GM10248 (cell line): ENCODE measurements at regions not wholly inside any gene's neighbourhood (a gene's known extent, or its start where the extent isn't known, plus 50 kb on each side); places are given as distances from the start of the nearest gene placed in this dataset.

ENCODE experiments used
- CTCF ChIA-PET: fragments of 300-600 bp; sonication (Branson Sonifier 250); formaldehyde crosslinking; extraction: SDS; loops from one replicate; lab custom pipeline; 2021; ENCODE audit warnings: antibody characterized with exemption; lab: Yijun Ruan, JAX
- POLR2A ChIA-PET: fragments of 350-650 bp; sonication (Branson Sonifier 250); formaldehyde crosslinking; extraction: SDS; loops from one replicate; lab custom pipeline; 2020; ENCODE audit warnings: antibody characterized with exemption; lab: Yijun Ruan, JAX
- DNase-seq: peaks from one replicate; pipeline ENCODE4 v3.0.0; 2012; ENCODE audit errors: extremely low spot score
- TF ChIP-seq, protein P1 (sequence below): IDR thresholded peaks from 2 replicates; pipeline ENCODE4 v1.5.1; 2012; ENCODE audit warnings: mild to moderate bottlenecking, low read depth; ENCODE audit errors: extremely low read depth, missing control alignments, control extremely low read depth

DNA sequence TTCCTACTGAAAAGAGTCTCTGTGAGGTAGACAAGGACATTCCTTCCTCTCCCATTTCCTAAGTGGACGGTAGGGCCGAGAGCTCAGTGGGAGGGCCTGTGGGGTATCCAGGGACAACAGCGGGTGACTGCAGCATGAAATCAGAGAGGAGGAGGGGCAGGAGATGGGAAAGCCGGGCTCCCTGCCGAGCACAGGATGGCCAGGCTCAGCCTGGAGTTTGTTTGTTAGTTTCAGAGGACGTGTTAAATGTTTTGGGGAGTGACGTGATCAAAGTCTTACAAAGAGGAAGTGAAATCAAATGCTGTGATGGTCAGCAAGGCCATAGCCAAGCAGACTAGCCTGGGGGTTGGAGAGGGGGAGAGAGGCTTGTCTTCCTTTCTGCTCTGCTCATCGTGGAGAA, 152.7 kb downstream of the ADAMTS15 start:
- POLR2A ChIA-PET = no interaction called here
- CTCF ChIA-PET = no interaction called here
- no peak for DNase-seq

DNA sequence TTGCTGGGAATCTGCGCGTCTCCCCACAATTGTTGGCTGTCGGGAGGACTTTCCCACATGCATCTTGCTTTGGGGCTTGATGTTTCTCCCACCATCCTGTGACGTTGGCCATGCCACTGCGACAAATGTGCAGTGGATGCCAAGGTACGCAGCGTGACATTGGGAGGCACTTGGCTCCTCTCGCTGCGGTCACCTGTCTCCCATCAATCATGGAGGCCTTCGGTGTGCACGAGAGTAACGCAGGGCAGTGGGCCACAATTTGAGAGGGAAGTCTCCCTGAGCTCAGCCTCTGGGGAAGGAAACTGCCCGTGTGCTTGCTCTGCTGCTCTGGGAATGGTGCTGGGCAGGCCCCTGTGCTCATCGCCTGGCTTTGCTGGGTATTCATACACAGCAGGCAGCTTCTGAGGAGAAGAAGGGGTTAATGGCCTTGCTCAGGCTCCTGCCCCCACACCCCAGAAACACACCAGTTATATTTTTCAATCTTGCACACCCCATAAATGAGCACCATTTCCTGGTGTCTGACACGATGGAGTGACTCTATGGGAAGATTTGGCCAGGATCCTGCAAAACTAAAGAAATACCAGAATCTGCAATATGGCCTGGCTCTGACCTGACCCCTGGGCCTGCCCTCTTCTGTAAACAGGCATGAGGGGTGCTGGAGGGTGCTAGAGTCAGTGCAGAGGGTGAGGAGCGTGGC, 153.5 kb downstream of the ADAMTS15 start:
- DNase-seq = no peak
- ChIA-PET POLR2A (no interaction called here), CTCF (no interaction called here)
- TF ChIP-seq, protein P1, sequence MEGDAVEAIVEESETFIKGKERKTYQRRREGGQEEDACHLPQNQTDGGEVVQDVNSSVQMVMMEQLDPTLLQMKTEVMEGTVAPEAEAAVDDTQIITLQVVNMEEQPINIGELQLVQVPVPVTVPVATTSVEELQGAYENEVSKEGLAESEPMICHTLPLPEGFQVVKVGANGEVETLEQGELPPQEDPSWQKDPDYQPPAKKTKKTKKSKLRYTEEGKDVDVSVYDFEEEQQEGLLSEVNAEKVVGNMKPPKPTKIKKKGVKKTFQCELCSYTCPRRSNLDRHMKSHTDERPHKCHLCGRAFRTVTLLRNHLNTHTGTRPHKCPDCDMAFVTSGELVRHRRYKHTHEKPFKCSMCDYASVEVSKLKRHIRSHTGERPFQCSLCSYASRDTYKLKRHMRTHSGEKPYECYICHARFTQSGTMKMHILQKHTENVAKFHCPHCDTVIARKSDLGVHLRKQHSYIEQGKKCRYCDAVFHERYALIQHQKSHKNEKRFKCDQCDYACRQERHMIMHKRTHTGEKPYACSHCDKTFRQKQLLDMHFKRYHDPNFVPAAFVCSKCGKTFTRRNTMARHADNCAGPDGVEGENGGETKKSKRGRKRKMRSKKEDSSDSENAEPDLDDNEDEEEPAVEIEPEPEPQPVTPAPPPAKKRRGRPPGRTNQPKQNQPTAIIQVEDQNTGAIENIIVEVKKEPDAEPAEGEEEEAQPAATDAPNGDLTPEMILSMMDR = no peak

More for the DNA sequence above, 152.7 kb downstream of the ADAMTS15 start:
- TF ChIP-seq, protein P1 = no peak

DNA sequence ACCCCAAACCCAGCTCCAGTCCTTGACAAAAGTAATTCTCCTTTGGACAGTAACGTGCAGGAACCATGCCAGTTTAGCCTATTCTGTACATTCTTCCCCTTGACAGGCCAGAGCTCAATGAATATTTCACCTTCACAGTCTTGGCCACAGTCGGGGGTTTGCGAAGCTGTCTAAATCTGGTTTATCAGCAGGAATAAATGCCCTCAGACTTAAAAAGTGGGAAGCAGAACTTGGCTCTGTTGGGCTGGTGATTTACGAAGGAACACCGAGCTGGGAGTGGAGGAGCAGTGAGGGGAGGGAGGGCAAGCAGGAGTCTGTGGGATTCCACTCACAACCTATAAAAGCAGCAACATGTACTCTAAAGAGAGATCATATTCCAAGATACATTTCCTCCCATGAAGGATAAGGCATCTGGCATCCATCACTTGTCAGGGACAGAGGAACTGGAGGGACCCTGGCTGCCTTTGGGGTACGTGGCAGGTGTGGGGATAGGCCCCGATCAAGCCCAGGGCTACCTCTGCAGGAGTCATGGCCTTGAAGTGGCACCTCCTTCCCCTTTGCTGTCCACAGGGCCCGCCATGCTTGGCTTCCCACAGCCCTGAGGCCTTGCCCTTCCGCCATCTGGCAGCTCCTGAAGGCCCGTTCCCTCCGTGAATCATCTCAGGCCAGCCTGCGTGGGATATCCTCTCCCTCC, 154.3 kb downstream of the ADAMTS15 start:
- ChIA-PET POLR2A (no interaction called here), CTCF (interaction anchor here (0.9 to 1.3 kb wide), 2 partner anchors 10 to 115 kb away, joined by 3 to 4 read pairs; no protein-coding TSS in a partner anchor)
- TF ChIP-seq, protein P1 = no peak
- no peak for DNase-seq

DNA sequence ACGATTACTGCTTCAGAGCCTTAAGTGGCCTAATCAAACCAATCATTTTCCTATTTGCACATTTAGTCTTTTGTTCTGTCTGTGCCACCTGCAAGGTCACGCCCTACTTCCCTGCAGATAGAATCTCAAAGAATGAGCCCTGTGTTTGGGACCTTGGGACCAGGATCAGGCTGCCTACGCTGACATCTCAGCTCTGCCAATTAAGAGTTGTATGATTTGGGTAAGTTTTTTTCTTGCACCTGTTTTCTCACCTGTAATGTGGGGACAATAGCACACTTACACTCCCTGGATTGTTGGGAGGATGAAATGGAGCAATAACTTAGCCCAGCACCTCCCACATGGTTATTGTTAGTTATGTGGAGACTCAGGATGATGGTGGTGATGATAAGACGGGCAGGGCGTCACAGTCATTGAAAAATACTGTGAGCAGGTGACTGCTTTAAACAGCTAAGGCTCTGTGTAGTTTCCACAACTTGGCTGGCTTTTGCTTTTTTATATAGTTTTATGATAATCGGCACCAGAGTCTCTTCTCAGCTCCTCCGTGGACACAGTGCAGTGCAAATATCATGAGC, 155.0 kb downstream of the ADAMTS15 start:
- POLR2A ChIA-PET = no interaction called here
- TF ChIP-seq, protein P1 = no peak
- no peak for DNase-seq
- CTCF ChIA-PET = interaction anchor here (0.9 to 1.3 kb wide), 2 partner anchors 10 to 115 kb away, joined by 3 to 4 read pairs; no protein-coding TSS in a partner anchor

DNA sequence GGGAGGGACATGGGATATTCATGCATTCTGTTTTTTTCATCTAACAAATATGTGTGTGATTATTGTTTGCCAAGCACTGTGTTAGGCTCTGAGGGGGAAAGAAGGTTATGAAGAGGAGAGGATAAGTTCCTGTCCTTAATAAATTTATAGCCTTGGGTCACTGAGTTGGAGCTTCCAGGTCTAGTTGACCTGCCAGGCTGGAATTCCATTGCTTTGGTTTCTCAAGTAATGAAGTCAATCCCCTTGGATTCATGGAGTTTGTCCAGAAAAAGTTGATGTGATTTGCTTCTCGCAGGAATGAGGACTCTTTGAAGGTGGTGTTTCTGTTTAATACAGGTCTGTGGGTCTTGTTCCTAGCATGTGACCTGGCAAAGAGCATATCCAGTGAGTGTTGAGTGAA, 156.2 kb downstream of the ADAMTS15 start:
- TF ChIP-seq, protein P1 = no peak
- ChIA-PET POLR2A (no interaction called here), CTCF (no interaction called here)
- no peak for DNase-seq

DNA sequence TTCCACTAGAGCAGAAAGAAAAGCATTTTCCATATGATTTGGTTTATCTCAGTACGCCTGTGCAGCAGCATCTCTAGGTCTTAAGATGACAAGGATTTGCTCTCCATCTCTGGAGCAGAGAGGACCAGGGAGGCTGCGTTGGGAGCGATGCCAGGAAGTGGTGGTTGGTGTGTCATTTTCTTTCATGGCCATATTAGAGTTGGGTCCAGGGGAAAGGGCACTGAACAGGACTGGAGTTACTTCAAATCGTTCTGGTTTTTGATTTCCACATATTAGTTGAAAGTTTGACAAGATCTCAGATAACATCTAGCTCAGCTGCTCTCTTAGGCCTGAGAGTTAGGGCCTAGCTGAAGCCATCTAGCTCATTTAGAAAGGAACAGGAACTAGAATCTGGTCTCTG, 157.7 kb downstream of the ADAMTS15 start:
- ChIA-PET POLR2A (no interaction called here), CTCF (no interaction called here)
- TF ChIP-seq, protein P1 = no peak
- no peak for DNase-seq
